IMR-90 (cell line): ENCODE measurements at regions not wholly inside any gene's neighbourhood (a gene's known extent, or its start where the extent isn't known, plus 50 kb on each side); places are given as distances from the start of the nearest gene placed in this dataset.

ENCODE experiments used
- CEBPB ChIP-seq: IDR thresholded peaks from 2 replicates; pipeline ENCODE4 v1.6.1; 2012; ENCODE audit warnings: low read depth, low read length, improper control_type of control experiment
- CHD1 ChIP-seq: IDR thresholded peaks from 2 replicates; pipeline ENCODE4 v1.6.1; 2012; ENCODE audit warnings: low read depth, low read length, improper control_type of control experiment
- NFE2L2 ChIP-seq: fragments of 150-350 bp; IDR thresholded peaks from 2 replicates; pipeline ENCODE4 v1.6.1; 2016; ENCODE audit warnings: low read depth, mild to moderate bottlenecking, low read length
- POLR2A ChIP-seq: IDR thresholded peaks from 2 replicates; pipeline ENCODE4 v1.6.1; 2012; ENCODE audit warnings: mild to moderate bottlenecking, low read depth, low read length
- RAD21 ChIP-seq: IDR thresholded peaks from 2 replicates; pipeline ENCODE4 v1.6.1; 2012; ENCODE audit warnings: low read length, improper control_type of control experiment
- TF ChIP-seq, protein P1 (sequence below): conservative IDR thresholded peaks from 2 replicates; pipeline ENCODE4 v1.5.1; 2012; ENCODE audit warnings: mild to moderate bottlenecking, low read depth, low read length, improper control_type of control experiment
- TF ChIP-seq, protein P2 (sequence below): fragments of 150-350 bp; IDR thresholded peaks from 2 replicates; pipeline ENCODE4 v1.6.1; 2017; ENCODE audit warnings: mild to moderate bottlenecking, antibody characterized with exemption, low read length, low read depth

DNA sequence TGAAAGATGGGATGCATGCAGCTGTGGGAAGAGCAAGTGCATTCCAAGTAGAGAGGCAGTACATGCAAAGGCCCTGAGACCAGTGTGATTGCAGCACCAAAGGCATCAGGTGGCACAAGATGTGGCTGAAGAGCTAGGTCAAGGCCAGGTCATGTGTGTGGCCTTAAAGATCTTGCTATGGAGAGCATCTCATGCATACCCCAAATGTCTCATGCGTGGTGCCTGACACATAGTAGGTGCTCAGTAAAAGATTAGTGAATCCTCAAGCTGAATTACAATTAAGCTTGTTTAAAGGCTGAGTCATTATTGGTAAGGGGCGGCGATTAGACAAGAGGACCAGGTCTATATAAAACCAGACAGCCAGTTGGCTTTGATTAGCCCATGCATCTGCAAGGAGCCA is 336.6 kb downstream of the FGFR2 start:
- TF ChIP-seq, protein P1, sequence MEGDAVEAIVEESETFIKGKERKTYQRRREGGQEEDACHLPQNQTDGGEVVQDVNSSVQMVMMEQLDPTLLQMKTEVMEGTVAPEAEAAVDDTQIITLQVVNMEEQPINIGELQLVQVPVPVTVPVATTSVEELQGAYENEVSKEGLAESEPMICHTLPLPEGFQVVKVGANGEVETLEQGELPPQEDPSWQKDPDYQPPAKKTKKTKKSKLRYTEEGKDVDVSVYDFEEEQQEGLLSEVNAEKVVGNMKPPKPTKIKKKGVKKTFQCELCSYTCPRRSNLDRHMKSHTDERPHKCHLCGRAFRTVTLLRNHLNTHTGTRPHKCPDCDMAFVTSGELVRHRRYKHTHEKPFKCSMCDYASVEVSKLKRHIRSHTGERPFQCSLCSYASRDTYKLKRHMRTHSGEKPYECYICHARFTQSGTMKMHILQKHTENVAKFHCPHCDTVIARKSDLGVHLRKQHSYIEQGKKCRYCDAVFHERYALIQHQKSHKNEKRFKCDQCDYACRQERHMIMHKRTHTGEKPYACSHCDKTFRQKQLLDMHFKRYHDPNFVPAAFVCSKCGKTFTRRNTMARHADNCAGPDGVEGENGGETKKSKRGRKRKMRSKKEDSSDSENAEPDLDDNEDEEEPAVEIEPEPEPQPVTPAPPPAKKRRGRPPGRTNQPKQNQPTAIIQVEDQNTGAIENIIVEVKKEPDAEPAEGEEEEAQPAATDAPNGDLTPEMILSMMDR = no peak
- TF ChIP-seq, protein P2, sequence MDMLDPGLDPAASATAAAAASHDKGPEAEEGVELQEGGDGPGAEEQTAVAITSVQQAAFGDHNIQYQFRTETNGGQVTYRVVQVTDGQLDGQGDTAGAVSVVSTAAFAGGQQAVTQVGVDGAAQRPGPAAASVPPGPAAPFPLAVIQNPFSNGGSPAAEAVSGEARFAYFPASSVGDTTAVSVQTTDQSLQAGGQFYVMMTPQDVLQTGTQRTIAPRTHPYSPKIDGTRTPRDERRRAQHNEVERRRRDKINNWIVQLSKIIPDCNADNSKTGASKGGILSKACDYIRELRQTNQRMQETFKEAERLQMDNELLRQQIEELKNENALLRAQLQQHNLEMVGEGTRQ = no peak
- TF ChIP-seq POLR2A (no peak), CEBPB (no peak), RAD21 (no peak), CHD1 (no peak), NFE2L2 (no peak)
